HepG2 (cell line): ENCODE measurements at regions not wholly inside any gene's neighbourhood (a gene's known extent, or its start where the extent isn't known, plus 50 kb on each side); places are given as distances from the start of the nearest gene placed in this dataset.

Source experiments
- ATAC-seq: fragments of 200-7000 bp; cut with Tn5 transposase; 3 replicates; pipeline ENCODE4 v1.9.1; 2020; ENCODE audit warnings: mild to moderate bottlenecking, moderate library complexity
- BruUV-seq: library from RNA; stranded (reverse); fragments of 400-500 nt; replicated peaks from 2 replicates; lab custom pipeline; 2021; lab: Mats Ljungman, UMichigan
- CTCF ChIA-PET: fragments of 300-600 bp; formaldehyde crosslinking; extraction: SDS; loops from one replicate; lab custom pipeline; 2021; ENCODE audit warnings: low total read pairs, inconsistent platforms, low intra/inter-chr PET ratio; lab: Yijun Ruan, JAX
- POLR2A ChIA-PET: fragments of 350-600 bp; sonication (Branson Sonifier 250); formaldehyde crosslinking; loops from one replicate; lab custom pipeline; 2020; ENCODE audit warnings: antibody characterized with exemption, inconsistent platforms; lab: Yijun Ruan, JAX
- DNase-seq: peaks from one replicate; pipeline ENCODE4 v3.0.0-alpha.2; 2015; ENCODE audit warnings: low spot score
- FAIRE-seq: peaks from 3 replicates; lab custom pipeline; 2011; peaks lifted over from hg19 to GRCh38; lab: Jason Lieb, UNC
- H2AFZ ChIP-seq: one replicate; pipeline ENCODE4 v1.6.1; 2011; ENCODE audit warnings: low read length, inconsistent platforms
- H3K27ac ChIP-seq: fragments of 300-600 bp; 3 replicates; pipeline ENCODE4 v1.8.0; 2011; ENCODE audit warnings: mixed run types, mild to moderate bottlenecking, mixed read lengths, low read length, inconsistent platforms; ENCODE audit not compliant: insufficient read depth; ENCODE audit errors: extremely low read length
- H3K27me3 ChIP-seq, 2 experiments: fragments of 200-600 bp in 1 of 2; 2 replicates in 1 of 2; 3 replicates in 1 of 2; pipeline versions ENCODE4 v1.6.0 to v1.8.0; 2011; ENCODE audit warnings: low read length in 2 of 2, mild to moderate bottlenecking in 2 of 2, moderate library complexity in 2 of 2, inconsistent platforms in 1 of 2; ENCODE audit not compliant: insufficient read depth in 2 of 2, control insufficient read depth in 1 of 2
- H3K36me3 ChIP-seq, 2 experiments: fragments of 200-600 bp in 1 of 2; replicated peaks in 1 of 2; 2 replicates in 1 of 2; 3 replicates in 1 of 2; pipeline versions ENCODE4 v1.5.1 to v1.8.0; 2011; ENCODE audit warnings: low read length in 2 of 2, inconsistent platforms in 1 of 2; ENCODE audit not compliant: insufficient read depth in 2 of 2, control insufficient read depth in 1 of 2
- H3K4me1 ChIP-seq: 2 replicates; pipeline ENCODE4 v1.5.1; 2012; ENCODE audit warnings: low read length, inconsistent platforms; ENCODE audit not compliant: insufficient read depth
- H3K4me2 ChIP-seq: 2 replicates; pipeline ENCODE4 v1.6.0; 2011; ENCODE audit warnings: low read depth, low read length, inconsistent platforms
- H3K4me3 ChIP-seq, 3 experiments: fragments of 200-600 bp in 1 of 3; sonication (generic), shearing (Covaris generic) in 1 of 3; replicated peaks in 1 of 3; 2 replicates each; pipeline ENCODE4 v1.5.1; 2011 to 2016; ENCODE audit warnings: low read length in 3 of 3, inconsistent platforms in 2 of 3, low read depth in 2 of 3, mild to moderate bottlenecking in 2 of 3, control low read depth in 1 of 3, mixed read lengths in 1 of 3; ENCODE audit not compliant: insufficient read depth in 1 of 3
- H3K79me2 ChIP-seq: one replicate; pipeline ENCODE4 v1.6.1; 2011; ENCODE audit warnings: low read length, inconsistent platforms; ENCODE audit not compliant: insufficient read depth
- H3K9ac ChIP-seq: 2 replicates; pipeline ENCODE4 v1.6.0; 2011; ENCODE audit warnings: mild to moderate bottlenecking, low read depth, low read length, inconsistent platforms; ENCODE audit not compliant: insufficient read depth
- H3K9me3 ChIP-seq: 2 replicates; pipeline ENCODE4 v1.5.1; 2012; ENCODE audit warnings: mild to moderate bottlenecking, low read length
- H4K20me1 ChIP-seq: 2 replicates; pipeline ENCODE4 v1.6.0; 2011; ENCODE audit warnings: inconsistent platforms, mild to moderate bottlenecking, low read length, moderate library complexity; ENCODE audit not compliant: insufficient read depth
- CENPX ChIP-seq: sonication (generic); formaldehyde crosslinking; IDR thresholded peaks from 2 replicates; pipeline ENCODE4 v1.9.0; 2021; ENCODE audit warnings: mild to moderate bottlenecking, missing genetic modification reagents, moderate library complexity
- HMG20B ChIP-seq: conservative IDR thresholded peaks from 2 replicates; pipeline ENCODE4 v1.6.1; 2016; ENCODE audit warnings: missing genetic modification reagents, missing compliant biosample characterization
- MIER3 ChIP-seq: IDR thresholded peaks from 2 replicates; pipeline ENCODE4 v1.6.1; 2016; ENCODE audit warnings: missing compliant biosample characterization, borderline replicate concordance
- SMAD3 ChIP-seq: sonication (generic); formaldehyde crosslinking; IDR thresholded peaks from 2 replicates; pipeline ENCODE4 v1.4.0; 2020; ENCODE audit warnings: missing genetic modification reagents
- ZNF256 ChIP-seq: sonication (generic); formaldehyde crosslinking; conservative IDR thresholded peaks from 2 replicates; pipeline ENCODE4 v1.4.0; 2020; ENCODE audit warnings: missing genetic modification reagents
- ZNF264 ChIP-seq: sonication (generic); formaldehyde crosslinking; IDR thresholded peaks from 2 replicates; pipeline ENCODE4 v1.4.0; 2020; ENCODE audit warnings: missing genetic modification reagents
- ZNF513 ChIP-seq: sonication (generic); formaldehyde crosslinking; conservative IDR thresholded peaks from 2 replicates; pipeline ENCODE4 v1.5.0; 2020; ENCODE audit warnings: missing genetic modification reagents
- ZNF598 ChIP-seq: sonication (generic); formaldehyde crosslinking; IDR thresholded peaks from 2 replicates; pipeline ENCODE4 v1.5.1; 2020; ENCODE audit warnings: mild to moderate bottlenecking, missing genetic modification reagents, borderline replicate concordance
- ZNF614 ChIP-seq: IDR thresholded peaks from 2 replicates; pipeline ENCODE4 v1.6.1; 2018; ENCODE audit warnings: missing biosample characterization, missing genetic modification reagents, inconsistent platforms, borderline replicate concordance
- WGBS: methylation state at CpG from one replicate; pipeline ENCODE4 v1.1.6; 2017; ENCODE audit warnings: low lambda C conversion rate; 5-methylcytosine and 5-hydroxymethylcytosine counted together
- in situ Hi-C: cut with HindIII; loops from 2 replicates; pipeline ENCODE4 v1.10.0; 2017; ENCODE audit warnings: low pct_unique_long_range_greater_than_20kb; ENCODE audit not compliant: extremely low pct_ligation_motif_present
- intact Hi-C: fragments of 100-400 bp; cut with micrococcal nuclease; formaldehyde crosslinking; loops from one replicate; pipeline ENCODE4 v1.10.0; 2022; ENCODE audit not compliant: unreplicated experiment
- TF ChIP-seq, protein P1 (sequence below): sonication (generic); formaldehyde crosslinking; IDR thresholded peaks from 2 replicates; pipeline ENCODE4 v1.8.0; 2022; ENCODE audit warnings: missing genetic modification reagents, mild to moderate bottlenecking, moderate library complexity, borderline replicate concordance

DNA sequence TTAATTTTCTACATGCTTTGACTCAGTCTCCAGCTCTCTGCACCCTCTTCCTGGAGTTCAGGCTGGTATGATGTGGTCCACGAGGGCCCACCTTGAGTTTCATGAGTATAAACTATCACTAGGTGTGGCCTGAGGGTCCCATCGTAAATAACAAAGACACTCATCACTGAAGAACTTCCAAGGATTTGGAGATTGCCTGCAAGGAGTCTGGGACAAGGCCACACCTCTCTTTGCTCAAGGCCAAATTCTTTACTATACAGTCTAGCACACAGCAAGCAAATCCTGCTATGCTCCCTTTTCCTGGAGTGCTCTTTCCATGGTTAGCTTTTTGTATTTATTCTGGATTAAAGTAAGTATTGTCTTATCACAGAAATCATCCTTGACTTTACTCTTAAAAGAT, 271.9 kb downstream of the SLC16A7 start:
- in situ Hi-C loops = no loop called here
- WGBS = 0% methylated on average over 2 of the region's 2 CpGs
- H3K9me3 ChIP-seq = peaks cover 23% of the 10 kb centered on the region
- H3K4me1 ChIP-seq = no peaks in the 10 kb centered on the region
- H3K4me3 ChIP-seq = no peak overlapping the region
- FAIRE-seq (no peak), ATAC-seq (no peak), DNase-seq (no peak)
- H3K9ac ChIP-seq = no peak overlapping the region
- TF ChIP-seq, protein P1, sequence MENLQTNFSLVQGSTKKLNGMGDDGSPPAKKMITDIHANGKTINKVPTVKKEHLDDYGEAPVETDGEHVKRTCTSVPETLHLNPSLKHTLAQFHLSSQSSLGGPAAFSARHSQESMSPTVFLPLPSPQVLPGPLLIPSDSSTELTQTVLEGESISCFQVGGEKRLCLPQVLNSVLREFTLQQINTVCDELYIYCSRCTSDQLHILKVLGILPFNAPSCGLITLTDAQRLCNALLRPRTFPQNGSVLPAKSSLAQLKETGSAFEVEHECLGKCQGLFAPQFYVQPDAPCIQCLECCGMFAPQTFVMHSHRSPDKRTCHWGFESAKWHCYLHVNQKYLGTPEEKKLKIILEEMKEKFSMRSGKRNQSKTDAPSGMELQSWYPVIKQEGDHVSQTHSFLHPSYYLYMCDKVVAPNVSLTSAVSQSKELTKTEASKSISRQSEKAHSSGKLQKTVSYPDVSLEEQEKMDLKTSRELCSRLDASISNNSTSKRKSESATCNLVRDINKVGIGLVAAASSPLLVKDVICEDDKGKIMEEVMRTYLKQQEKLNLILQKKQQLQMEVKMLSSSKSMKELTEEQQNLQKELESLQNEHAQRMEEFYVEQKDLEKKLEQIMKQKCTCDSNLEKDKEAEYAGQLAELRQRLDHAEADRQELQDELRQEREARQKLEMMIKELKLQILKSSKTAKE = no peak
- TF ChIP-seq ZNF513 = no peak
- TF ChIP-seq HMG20B (CRISPR knock-in tag) = no peak
- no peak for TF ChIP-seq ZNF264 (CRISPR knock-in tag)
- no peak for TF ChIP-seq SMAD3 (CRISPR knock-in tag)
- no peak for TF ChIP-seq CENPX (CRISPR knock-in tag)
- TF ChIP-seq ZNF598 = no peak
- no peak for TF ChIP-seq ZNF256
- no peak for TF ChIP-seq MIER3 (CRISPR knock-in tag)
- no peak for TF ChIP-seq ZNF614 (CRISPR knock-in tag)
- intact Hi-C loops = no loop called here
- no peak overlapping the region for H3K27ac ChIP-seq
- no peak overlapping the region for H2AFZ ChIP-seq
- no peaks in the 10 kb centered on the region for H3K79me2 ChIP-seq
- no peaks in the 10 kb centered on the region; a peak in 1 of 5 replicates for H3K27me3 ChIP-seq
- ChIA-PET POLR2A (no interaction called here), CTCF (no interaction called here)
- no peaks in the 10 kb centered on the region for H3K36me3 ChIP-seq
- H4K20me1 ChIP-seq = no peaks in the 10 kb centered on the region
- BruUV-seq = no TSS peak
- H3K4me2 ChIP-seq = no peak overlapping the region
